PC-3 (cell line): ENCODE measurements at regions not wholly inside any gene's neighbourhood (a gene's known extent, or its start where the extent isn't known, plus 50 kb on each side); places are given as distances from the start of the nearest gene placed in this dataset.

ENCODE experiments used
- ATAC-seq: fragments of 200-7000 bp; cut with Tn5 transposase; 2 replicates; pipeline ENCODE4 v1.9.1; 2020; ENCODE audit warnings: mild to moderate bottlenecking, moderate library complexity
- BruUV-seq: library from RNA; stranded (reverse); fragments of 400-500 nt; replicated peaks from 2 replicates; lab custom pipeline; 2021; lab: Mats Ljungman, UMichigan
- CTCF ChIA-PET: fragments of 300-600 bp; sonication (Branson Sonifier 250); formaldehyde crosslinking; loops from one replicate; lab custom pipeline; 2022; ENCODE audit warnings: antibody characterized with exemption; lab: Charles Lee
- POLR2A ChIA-PET: fragments of 300-600 bp; sonication (Branson Sonifier 250); formaldehyde crosslinking; loops from one replicate; lab custom pipeline; 2022; ENCODE audit warnings: antibody characterized with exemption; ENCODE audit not compliant: unreplicated experiment; lab: Charles Lee
- DNase-seq: peaks from one replicate; pipeline ENCODE4 v3.0.0-alpha.2; 2015
- H2AFZ ChIP-seq: fragments of 300-600 bp; sonication (generic); 2 replicates; pipeline ENCODE4 v1.6.0; 2016; ENCODE audit warnings: antibody characterized with exemption, low read length
- H3F3A ChIP-seq: fragments of 300-600 bp; sonication (generic); one replicate; pipeline ENCODE4 v1.6.0; 2017; ENCODE audit warnings: antibody characterized with exemption, low read length, control low read depth, mild to moderate bottlenecking; ENCODE audit not compliant: unreplicated experiment
- H3K27ac ChIP-seq: fragments of 300-600 bp; sonication (generic); 2 replicates; pipeline ENCODE4 v1.5.1; 2016; ENCODE audit warnings: mild to moderate bottlenecking, low read length
- H3K27me3 ChIP-seq: fragments of 300-600 bp; sonication (generic); 2 replicates; pipeline ENCODE4 v1.6.1; 2016; ENCODE audit warnings: low read length, mixed read lengths
- H3K36me3 ChIP-seq: fragments of 300-600 bp; sonication (generic); 2 replicates; pipeline ENCODE4 v1.6.1; 2016; ENCODE audit warnings: low read depth, mixed run types, low read length, mixed read lengths
- H3K4me1 ChIP-seq: fragments of 300-600 bp; sonication (generic); 2 replicates; pipeline ENCODE4 v1.5.1; 2016; ENCODE audit warnings: low read length; ENCODE audit not compliant: insufficient read depth
- H3K4me2 ChIP-seq: fragments of 300-600 bp; sonication (generic); 2 replicates; pipeline ENCODE4 v1.6.0; 2016; ENCODE audit warnings: low read length
- H3K4me3 ChIP-seq: fragments of 300-600 bp; sonication (generic); 2 replicates; pipeline ENCODE4 v1.5.1; 2016; ENCODE audit warnings: mild to moderate bottlenecking, low read length, mixed read lengths
- H3K79me2 ChIP-seq: fragments of 300-600 bp; sonication (generic); 2 replicates; pipeline ENCODE4 v1.6.1; 2017; ENCODE audit warnings: low read length, mixed read lengths
- H3K9ac ChIP-seq: fragments of 300-600 bp; sonication (generic); 2 replicates; pipeline ENCODE4 v1.6.0; 2016; ENCODE audit warnings: mild to moderate bottlenecking, low read length
- H3K9me2 ChIP-seq: fragments of 300-600 bp; sonication (generic); replicated peaks from 2 replicates; pipeline ENCODE4 v1.6.1; 2016; ENCODE audit warnings: mixed run types, low read length, mixed read lengths
- H3K9me3 ChIP-seq: fragments of 300-600 bp; sonication (generic); 2 replicates; pipeline ENCODE4 v1.6.1; 2016; ENCODE audit warnings: low read length, mixed read lengths
- H4K20me1 ChIP-seq: fragments of 300-600 bp; sonication (generic); 2 replicates; pipeline ENCODE4 v1.6.1; 2016; ENCODE audit warnings: low read length, mixed read lengths
- CTCF ChIP-seq: fragments of 300-600 bp; sonication (generic); conservative IDR thresholded peaks from 2 replicates; pipeline ENCODE4 v1.5.1; 2017; ENCODE audit warnings: antibody characterized with exemption, low read depth, mild to moderate bottlenecking, low read length
- EZH2 ChIP-seq: fragments of 300-600 bp; sonication (generic); IDR thresholded peaks from one replicate; pipeline ENCODE4 v1.6.1; 2017; ENCODE audit warnings: antibody characterized with exemption, mild to moderate bottlenecking, low read length; ENCODE audit not compliant: unreplicated experiment
- EZH2phosphoT487 ChIP-seq: fragments of 300-600 bp; sonication (generic); IDR thresholded peaks from 2 replicates; pipeline ENCODE4 v1.6.1; 2018; ENCODE audit warnings: mild to moderate bottlenecking, antibody characterized with exemption, low read length, borderline replicate concordance
- intact Hi-C: fragments of 100-400 bp; cut with micrococcal nuclease; formaldehyde crosslinking; loops from 2 replicates; pipeline ENCODE4 v1.9.0; 2023

- H4K20me1 ChIP-seq = no peaks in the 10 kb centered on the region
- DNase-seq (no peak), ATAC-seq (no peak)
- no peaks in the 10 kb centered on the region for H3K79me2 ChIP-seq
- peaks cover 6% of the 10 kb centered on the region; the same call in 1 of the 2 replicates for H3K4me1 ChIP-seq
- no peaks in the 10 kb centered on the region; the same call in 1 of the 2 replicates for H3K36me3 ChIP-seq
- H3K4me3 ChIP-seq = no peak overlapping the region
- no peak overlapping the region for H3K4me2 ChIP-seq
- intact Hi-C loops = no loop called here
- H3F3A ChIP-seq = no peaks in the 10 kb centered on the region
- no peak overlapping the region for H3K9ac ChIP-seq
- POLR2A ChIA-PET = interaction anchor here (0.7 kb wide), 1 partner anchor 149 kb away, joined by 4 read pairs; no protein-coding TSS in a partner anchor
- no peaks in the 10 kb centered on the region for H3K9me2 ChIP-seq
- H2AFZ ChIP-seq = no peak overlapping the region
- TF ChIP-seq EZH2phosphoT487 = no peak
- 0 out of 2 replicates have a peak, but pooled peaks cover 4% of the 10 kb centered on the region for H3K9me3 ChIP-seq
- BruUV-seq = no TSS peak
- CTCF ChIA-PET = no interaction called here
- H3K27ac ChIP-seq = no peak overlapping the region
- no peaks in the 10 kb centered on the region for H3K27me3 ChIP-seq
These were observed 105.0 kb upstream of the FOXN3 start for GRCh38 chr14:89521988-89522387.

DNA sequence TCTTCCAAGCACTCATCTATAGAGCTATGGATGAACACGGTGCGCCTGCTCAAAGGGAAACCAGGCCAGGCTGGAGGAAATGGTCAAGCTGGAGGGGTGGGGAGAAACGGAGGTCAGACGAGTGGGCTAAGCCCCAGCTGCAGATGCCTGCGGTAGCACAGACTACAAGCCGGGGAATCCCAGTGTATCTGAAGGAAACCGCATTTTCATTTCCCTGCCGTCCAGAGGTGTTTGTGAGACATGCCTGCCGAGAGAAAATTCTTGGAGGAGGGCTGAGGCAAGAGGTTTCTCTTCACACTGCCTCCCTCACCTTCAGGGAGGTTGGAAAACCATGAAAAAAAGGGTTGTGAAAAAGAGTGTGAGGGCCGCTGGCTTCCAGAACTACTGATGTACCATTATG is 102.0 kb upstream of the FOXN3 start:
- 0 out of 2 replicates have a peak, but pooled peaks cover 4% of the 10 kb centered on the region for H3K9me3 ChIP-seq
- H2AFZ ChIP-seq = no peak overlapping the region
- DNase-seq (no peak), ATAC-seq (no peak)
- no peak overlapping the region for H3K9ac ChIP-seq
- TF ChIP-seq EZH2phosphoT487 (no peak), CTCF (no peak), EZH2 (no peak)
- ChIA-PET POLR2A (no interaction called here), CTCF (no interaction called here)
- H3K9me2 ChIP-seq = no peaks in the 10 kb centered on the region
- intact Hi-C loops = no loop called here
- no peaks in the 10 kb centered on the region for H3K4me1 ChIP-seq
- BruUV-seq = no TSS peak
- H3K36me3 ChIP-seq = no peaks in the 10 kb centered on the region; the same call in 1 of the 2 replicates
- H3K4me2 ChIP-seq = no peak overlapping the region
- H3K27ac ChIP-seq = no peak overlapping the region
- H3K4me3 ChIP-seq = no peak overlapping the region
- H3F3A ChIP-seq = no peaks in the 10 kb centered on the region
- H3K27me3 ChIP-seq = no peaks in the 10 kb centered on the region
- H3K79me2 ChIP-seq = no peaks in the 10 kb centered on the region
- no peaks in the 10 kb centered on the region for H4K20me1 ChIP-seq

DNA sequence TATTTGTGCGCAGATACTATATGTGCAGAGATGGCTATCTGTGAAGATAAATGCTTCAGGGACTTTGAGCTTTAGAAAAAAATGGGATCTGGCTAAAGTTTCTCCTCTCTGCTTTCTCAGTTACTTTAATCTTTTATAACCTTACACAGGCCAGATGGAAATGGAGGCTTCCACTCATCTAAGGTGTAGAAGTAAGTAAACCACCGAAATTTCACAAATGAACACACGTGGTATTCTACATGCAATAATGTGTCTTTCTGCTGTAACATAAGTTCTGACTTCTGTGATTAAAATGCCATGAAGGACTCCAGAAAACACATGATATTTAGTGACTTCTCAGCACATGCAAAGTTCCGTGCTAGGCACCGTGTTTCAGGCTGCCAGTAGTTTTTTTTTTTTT is 99.1 kb upstream of the FOXN3 start:
- Histone ChIP-seq H3K27me3 (no peaks in the 10 kb centered on the region), H3K79me2 (no peaks in the 10 kb centered on the region), H3K9me3 (no peaks in the 10 kb centered on the region), H2AFZ (no peak overlapping the region), H3F3A (no peaks in the 10 kb centered on the region), H3K4me3 (no peak overlapping the region), H3K9ac (no peak overlapping the region), H3K27ac (no peak overlapping the region), H4K20me1 (no peaks in the 10 kb centered on the region), H3K9me2 (no peaks in the 10 kb centered on the region), H3K36me3 (no peaks in the 10 kb centered on the region), H3K4me1 (no peaks in the 10 kb centered on the region), H3K4me2 (no peak overlapping the region)
- BruUV-seq = no TSS peak
- ChIA-PET POLR2A (no interaction called here), CTCF (no interaction called here)
- intact Hi-C loops = no loop called here
- DNase-seq (no peak), ATAC-seq (no peak)
- no peak for TF ChIP-seq CTCF
- TF ChIP-seq EZH2 = no peak
- no peak for TF ChIP-seq EZH2phosphoT487
